GM12878 (cell line): ENCODE measurements at regions not wholly inside any gene's neighbourhood (a gene's known extent, or its start where the extent isn't known, plus 50 kb on each side); places are given as distances from the start of the nearest gene placed in this dataset.

Experiments used
- ATAC-seq: fragments of 200-7000 bp; cut with Tn5 transposase; 3 replicates; pipeline ENCODE4 v1.9.1; 2020; ENCODE audit warnings: mild to moderate bottlenecking, moderate library complexity
- BruUV-seq: library from RNA; stranded (reverse); fragments of 400-500 nt; replicated peaks from 2 replicates; lab custom pipeline; 2021; lab: Mats Ljungman, UMichigan
- CTCF ChIA-PET: fragments of 300-600 bp; sonication (Branson Sonifier 250); formaldehyde crosslinking; extraction: SDS; loops from one replicate; lab custom pipeline; 2021; ENCODE audit warnings: inconsistent platforms; lab: Yijun Ruan, JAX
- POLR2A ChIA-PET: fragments of 350-600 bp; formaldehyde crosslinking; extraction: SDS; loops from one replicate; lab custom pipeline; 2021; ENCODE audit warnings: inconsistent platforms; lab: Charles Lee
- RAD21 ChIA-PET: fragments of 300-600 bp; sonication (Branson Sonifier 250); formaldehyde crosslinking; loops from one replicate; lab custom pipeline; 2023; ENCODE audit warnings: antibody characterized with exemption; ENCODE audit not compliant: unreplicated experiment; lab: Charles Lee
- SMC1A ChIA-PET: fragments of 300-600 bp; sonication (Branson Sonifier 250); formaldehyde crosslinking; loops from one replicate; lab custom pipeline; 2023; ENCODE audit not compliant: unreplicated experiment, uncharacterized antibody; lab: Charles Lee
- DNase-seq: peaks from one replicate; pipeline ENCODE4 v3.0.0-alpha.2; 2011; ENCODE audit warnings: low read depth, low spot score
- FAIRE-seq: peaks from 3 replicates; lab custom pipeline; 2011; peaks lifted over from hg19 to GRCh38; lab: Jason Lieb, UNC
- H2AFZ ChIP-seq: 2 replicates; pipeline ENCODE4 v1.6.0; 2011; ENCODE audit warnings: low read depth, low read length, control low read depth; ENCODE audit not compliant: control insufficient read depth
- H3K27ac ChIP-seq: 2 replicates; pipeline ENCODE4 v1.5.1; 2011; ENCODE audit warnings: control low read depth; ENCODE audit not compliant: control insufficient read depth, insufficient read depth
- H3K27me3 ChIP-seq, 2 experiments: replicated peaks in 1 of 2; 2 replicates each; pipeline versions ENCODE4 v1.6.0 to v1.6.1; 2011; ENCODE audit warnings: low read length in 1 of 2; ENCODE audit not compliant: control insufficient read depth in 2 of 2, insufficient read depth in 2 of 2
- H3K36me3 ChIP-seq, 2 experiments: 2 replicates each; pipeline ENCODE4 v1.5.1; 2011; ENCODE audit warnings: low read length in 1 of 2; ENCODE audit not compliant: control insufficient read depth in 2 of 2, insufficient read depth in 2 of 2
- H3K4me1 ChIP-seq: 2 replicates; pipeline ENCODE4 v1.6.1; 2011; ENCODE audit warnings: mild to moderate bottlenecking, low read length, moderate library complexity, mixed read lengths; ENCODE audit not compliant: control insufficient read depth, insufficient read depth
- H3K4me2 ChIP-seq: 2 replicates; pipeline ENCODE4 v1.6.0; 2011; ENCODE audit warnings: control low read depth; ENCODE audit not compliant: control insufficient read depth, insufficient read depth
- H3K4me3 ChIP-seq: fragments of 200-600 bp; sonication (generic); 2 replicates; pipeline ENCODE4 v1.5.1; 2016
- H3K79me2 ChIP-seq: 2 replicates; pipeline ENCODE4 v1.6.0; 2011; ENCODE audit warnings: low read length; ENCODE audit not compliant: control insufficient read depth, insufficient read depth
- H3K9ac ChIP-seq: 2 replicates; pipeline ENCODE4 v1.8.0; 2011; ENCODE audit warnings: low read length, control low read depth, mixed read lengths; ENCODE audit not compliant: control insufficient read depth, insufficient read depth
- H3K9me3 ChIP-seq: replicated peaks from 3 replicates; pipeline ENCODE4 v1.5.1; 2011; ENCODE audit warnings: mild to moderate bottlenecking, low read length; ENCODE audit not compliant: control insufficient read depth, insufficient read depth
- H4K20me1 ChIP-seq: 2 replicates; pipeline ENCODE4 v1.6.0; 2011; ENCODE audit not compliant: control insufficient read depth, insufficient read depth
- BACH1 ChIP-seq: fragments of 450-650 bp; IDR thresholded peaks from 2 replicates; pipeline ENCODE4 v1.6.1; 2017; ENCODE audit warnings: mild to moderate bottlenecking, borderline replicate concordance
- E2F8 ChIP-seq: fragments of 450-650 bp; IDR thresholded peaks from 2 replicates; pipeline ENCODE4 v1.6.1; 2018; ENCODE audit warnings: mild to moderate bottlenecking, low read depth, moderate library complexity; ENCODE audit not compliant: partially characterized antibody
- IRF4 ChIP-seq: IDR thresholded peaks from 2 replicates; pipeline ENCODE4 v1.6.1; 2011; ENCODE audit warnings: low read depth, low read length
- KLF5 ChIP-seq: fragments of 450-650 bp; IDR thresholded peaks from 2 replicates; pipeline ENCODE4 v1.6.1; 2014; ENCODE audit warnings: mild to moderate bottlenecking; ENCODE audit not compliant: partially characterized antibody
- MYB ChIP-seq: fragments of 150-350 bp; IDR thresholded peaks from 2 replicates; pipeline ENCODE4 v1.6.1; 2014; ENCODE audit warnings: mild to moderate bottlenecking, low read depth, low read length, borderline replicate concordance
- PML ChIP-seq: IDR thresholded peaks from 2 replicates; pipeline ENCODE4 v1.6.1; 2012; ENCODE audit warnings: low read length, inconsistent platforms
- POLR2A ChIP-seq: IDR thresholded peaks from 2 replicates; pipeline ENCODE4 v1.6.1; 2011; ENCODE audit warnings: low read depth, mild to moderate bottlenecking, low read length
- SPI1 ChIP-seq: IDR thresholded peaks from 2 replicates; pipeline ENCODE4 v1.6.1; 2011; ENCODE audit warnings: low read depth, mild to moderate bottlenecking, low read length, moderate library complexity, borderline replicate concordance; ENCODE audit not compliant: insufficient read depth
- STAT1 ChIP-seq: fragments of 450-650 bp; conservative IDR thresholded peaks from 2 replicates; pipeline ENCODE4 v1.6.1; 2014; ENCODE audit warnings: antibody characterized with exemption, mild to moderate bottlenecking
- ZNF207 ChIP-seq: fragments of 450-650 bp; IDR thresholded peaks from 2 replicates; pipeline ENCODE4 v1.6.1; 2014; ENCODE audit warnings: antibody characterized with exemption, mild to moderate bottlenecking, borderline replicate concordance
- WGBS: methylation state at CpG from one replicate; pipeline ENCODE4 v1.1.6; 2016; ENCODE audit warnings: low lambda C conversion rate; ENCODE audit not compliant: insufficient replicate concordance, insufficient coverage; ENCODE audit errors: missing lambda C conversion rate; 5-methylcytosine and 5-hydroxymethylcytosine counted together
- in situ Hi-C: fragments of 300-500 bp; cut with MboI; formaldehyde crosslinking; loops from 9 replicates; pipeline ENCODE4 v1.14.3; 2018; ENCODE audit warnings: mixed read lengths
- intact Hi-C: fragments of 100-400 bp; cut with micrococcal nuclease; formaldehyde crosslinking; loops from one replicate; pipeline ENCODE4 v1.14.2; 2022; ENCODE audit not compliant: unreplicated experiment
- TF ChIP-seq, protein P1 (sequence below): IDR thresholded peaks from 2 replicates; pipeline ENCODE4 v1.6.1; 2012; ENCODE audit warnings: low read depth, low read length, improper control_type of control experiment

GRCh38 chr9:99286536-99286935 lies 64.5 kb downstream of the SEC61B start:
- no peak for DNase-seq
- no peaks in the 10 kb centered on the region for H3K79me2 ChIP-seq
- no peak overlapping the region for H3K4me3 ChIP-seq
- SMC1A ChIA-PET = interaction anchor here (0.9 to 2.6 kb wide), 9 partner anchors 10 to 126 kb away, joined by 3 to 10 read pairs (median 3); no protein-coding TSS in a partner anchor
- no TSS peak for BruUV-seq
- POLR2A ChIA-PET = no interaction called here
- H2AFZ ChIP-seq = no peak overlapping the region
- no peak for TF ChIP-seq IRF4
- TF ChIP-seq BACH1 = no peak
- no peak for TF ChIP-seq KLF5
- TF ChIP-seq SPI1 = no peak
- TF ChIP-seq PML = no peak
- TF ChIP-seq, protein P1, sequence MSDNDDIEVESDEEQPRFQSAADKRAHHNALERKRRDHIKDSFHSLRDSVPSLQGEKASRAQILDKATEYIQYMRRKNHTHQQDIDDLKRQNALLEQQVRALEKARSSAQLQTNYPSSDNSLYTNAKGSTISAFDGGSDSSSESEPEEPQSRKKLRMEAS = no peak
- TF ChIP-seq POLR2A = no peak
- TF ChIP-seq STAT1 = no peak
- no peak for TF ChIP-seq E2F8
- no peak for TF ChIP-seq ZNF207
- no peak for TF ChIP-seq MYB
- FAIRE-seq = no peak
- H3K4me1 ChIP-seq = no peaks in the 10 kb centered on the region
- H3K9ac ChIP-seq = no peak overlapping the region
- in situ Hi-C loops (no loop called here), intact Hi-C loops (no loop called here)
- RAD21 ChIA-PET = interaction anchor here (0.7 to 4.3 kb wide), 3 partner anchors 54 to 403 kb away, joined by 3 to 16 read pairs (median 3); no protein-coding TSS in a partner anchor
- H4K20me1 ChIP-seq = no peaks in the 10 kb centered on the region
- no peak overlapping the region for H3K4me2 ChIP-seq
- WGBS = 44% methylated on average over 3 of the region's 3 CpGs
- H3K27me3 ChIP-seq = no peaks in the 10 kb centered on the region
- H3K27ac ChIP-seq = no peak overlapping the region
- no peak for ATAC-seq
- H3K9me3 ChIP-seq = no peaks in the 10 kb centered on the region
- H3K36me3 ChIP-seq = no peaks in the 10 kb centered on the region
- CTCF ChIA-PET = interaction anchor here (0.7 to 4.1 kb wide), 5 partner anchors 11 to 55 kb away, joined by 3 to 14 read pairs (median 3); no protein-coding TSS in a partner anchor
